DMS114 treated with DMSO at 0.1 percent for 48 hours (cell line): ENCODE measurements at regions not wholly inside any gene's neighbourhood (a gene's known extent, or its start where the extent isn't known, plus 50 kb on each side); places are given as distances from the start of the nearest gene placed in this dataset.

Experiments
- DNase-seq: peaks from one replicate; lab custom pipeline; 2025; ENCODE audit not compliant: unreplicated experiment; lab: John Stamatoyannopoulos, UW

DNA sequence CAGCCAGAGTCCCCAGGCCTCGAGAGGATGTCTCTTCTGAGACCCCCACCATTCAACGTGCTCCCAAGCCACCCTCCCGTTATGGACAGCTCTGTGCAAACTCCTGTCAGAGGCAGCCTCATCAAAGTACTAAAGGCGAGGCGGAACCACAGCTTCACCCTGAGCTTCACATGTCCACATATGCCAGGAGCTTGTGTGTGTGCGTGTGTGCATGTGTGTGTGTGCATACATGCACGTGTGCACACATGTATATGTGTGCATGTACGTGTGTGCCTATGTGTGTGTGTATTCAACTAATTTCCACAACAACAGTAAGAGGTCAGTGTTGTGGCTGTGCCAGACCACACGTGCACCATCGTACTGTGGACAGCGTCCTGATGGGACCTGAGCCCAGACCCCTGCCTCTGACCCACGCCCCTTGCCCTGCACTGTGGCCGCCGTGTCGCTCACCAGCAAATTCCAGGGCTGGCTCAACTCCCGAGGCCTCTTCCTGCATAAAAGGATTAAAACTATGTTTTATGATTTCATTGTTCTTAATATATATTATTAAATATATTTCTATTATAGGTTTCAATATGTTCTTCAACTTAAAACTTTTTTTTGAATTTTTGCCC, 444.8 kb downstream of the EIPR1 start:
- no peak for DNase-seq

DNA sequence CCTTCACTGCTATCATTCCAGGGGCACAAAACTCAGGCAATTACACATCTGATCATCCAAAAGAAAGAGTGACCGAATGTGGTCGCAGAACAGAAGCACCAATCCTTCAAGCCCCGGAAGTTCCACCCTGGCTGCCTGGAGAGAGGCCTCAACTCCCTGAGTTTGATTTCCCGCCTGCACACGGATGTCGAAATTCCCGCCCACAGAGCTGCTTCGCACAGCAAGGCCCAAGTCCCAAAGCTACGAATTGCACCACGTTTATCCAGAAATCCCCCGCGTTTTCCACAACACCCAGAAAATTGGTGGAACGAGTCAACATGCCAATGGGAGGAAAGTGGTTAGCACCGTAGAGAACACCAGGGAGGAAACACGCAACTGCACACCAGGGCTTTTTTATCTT, 445.4 kb downstream of the EIPR1 start:
- no peak for DNase-seq

DNA sequence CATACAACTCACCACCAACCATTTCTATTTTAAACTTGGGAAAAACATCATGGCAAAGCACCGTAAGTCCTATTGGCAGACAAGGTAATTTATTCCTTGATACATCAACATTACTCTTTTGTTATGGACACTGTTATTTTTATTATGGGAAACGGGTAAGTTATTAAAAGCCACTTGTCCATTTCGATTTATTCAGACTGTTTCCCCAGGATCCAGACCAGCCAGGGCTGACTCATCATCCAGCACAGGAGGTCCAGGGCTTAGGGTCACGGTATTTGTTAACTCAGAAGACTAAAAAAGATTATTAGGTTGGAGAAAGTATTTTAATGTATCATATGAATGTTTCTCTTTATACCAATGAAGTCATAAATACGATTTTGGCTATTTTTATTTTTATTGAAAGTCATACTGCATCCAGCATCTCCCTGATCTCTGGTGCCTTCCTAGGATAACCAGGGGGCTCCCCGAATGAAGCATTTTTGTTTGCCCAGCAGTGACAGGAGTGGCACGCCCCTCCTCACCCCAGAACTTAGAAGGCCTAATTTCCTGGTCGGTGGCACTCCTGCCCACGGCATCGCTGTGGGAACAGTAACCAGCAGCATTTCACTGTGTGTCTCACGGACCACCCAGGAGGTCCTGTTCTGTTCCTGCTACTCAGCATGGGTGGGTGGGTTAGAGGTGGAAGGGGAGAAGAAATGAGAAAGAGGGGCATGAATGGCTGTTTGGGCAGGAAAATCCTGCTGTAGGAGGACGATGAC, 446.1 kb downstream of the EIPR1 start:
- no peak for DNase-seq

DNA sequence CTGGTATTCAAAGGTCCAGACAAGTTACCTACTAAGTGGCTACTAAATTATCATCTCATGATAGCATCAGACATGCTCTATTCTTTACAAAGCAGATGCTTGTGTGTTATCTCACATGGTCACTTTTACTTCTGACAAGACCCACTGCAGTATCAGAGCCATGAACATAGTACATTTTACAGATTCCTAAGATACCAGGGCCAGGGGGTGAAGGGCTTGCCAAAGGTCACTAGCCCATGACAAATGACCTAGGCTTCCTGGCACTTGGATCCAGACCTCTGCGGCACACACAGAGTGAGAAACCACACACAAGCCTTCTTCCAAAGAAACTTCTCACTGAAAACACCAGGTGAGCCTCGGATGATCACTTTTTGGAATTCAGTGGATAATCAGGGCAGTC, 446.8 kb downstream of the EIPR1 start:
- no peak for DNase-seq

DNA sequence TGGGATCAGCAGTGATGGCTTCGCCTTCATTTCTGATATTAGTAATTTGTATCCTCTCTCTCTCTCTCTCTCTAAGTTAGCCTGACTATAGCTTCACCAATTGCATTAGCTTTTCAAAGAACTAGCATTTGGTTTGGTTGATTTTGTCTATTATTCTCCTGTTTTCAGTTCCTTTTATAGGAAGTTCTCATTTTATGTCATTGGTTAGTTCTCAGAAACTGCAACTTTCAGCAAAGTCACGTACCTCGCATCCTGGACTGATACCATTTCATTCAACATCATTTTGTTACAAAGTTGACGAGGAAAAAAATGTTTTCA, 450.8 kb downstream of the EIPR1 start:
- no peak for DNase-seq

DNA sequence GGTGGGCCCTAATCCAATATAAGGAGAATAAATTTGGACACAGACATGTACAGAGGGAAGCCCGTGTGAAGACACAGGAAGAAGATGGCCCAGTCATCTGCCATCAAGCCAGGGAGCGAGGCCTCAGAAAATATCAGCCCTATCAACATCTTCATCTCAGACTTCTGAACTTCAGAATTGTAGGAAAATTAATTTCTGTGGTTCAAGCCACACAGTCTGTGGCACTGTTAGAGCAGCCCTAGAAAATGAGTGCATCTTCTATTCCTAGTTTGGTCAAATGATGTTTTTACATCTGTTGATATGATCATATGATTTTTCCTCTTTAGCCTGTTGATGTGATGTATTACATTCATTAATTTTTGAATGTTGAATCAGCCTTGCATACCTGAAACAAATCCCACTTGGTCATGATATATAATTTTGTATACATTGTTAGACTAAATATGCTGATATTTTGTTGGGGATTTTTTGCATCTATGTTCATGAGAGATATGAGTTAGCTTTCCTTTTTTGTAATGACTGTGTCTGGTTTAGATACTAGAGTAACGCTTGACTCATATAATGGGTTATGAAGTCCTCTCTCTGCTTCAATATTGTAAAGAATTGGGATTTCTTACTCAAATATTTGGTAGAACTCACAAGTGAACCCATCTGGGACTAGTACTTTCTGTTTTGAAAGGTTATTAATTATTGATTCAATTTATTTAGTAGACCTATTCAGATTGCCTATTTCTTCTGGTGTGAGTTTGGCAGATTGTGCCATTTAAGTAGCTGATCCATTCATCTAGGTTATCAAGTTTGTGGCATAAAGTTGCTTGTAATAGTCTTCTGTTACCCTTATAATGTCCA, 451.4 kb downstream of the EIPR1 start:
- DNase-seq = no peak

DNA sequence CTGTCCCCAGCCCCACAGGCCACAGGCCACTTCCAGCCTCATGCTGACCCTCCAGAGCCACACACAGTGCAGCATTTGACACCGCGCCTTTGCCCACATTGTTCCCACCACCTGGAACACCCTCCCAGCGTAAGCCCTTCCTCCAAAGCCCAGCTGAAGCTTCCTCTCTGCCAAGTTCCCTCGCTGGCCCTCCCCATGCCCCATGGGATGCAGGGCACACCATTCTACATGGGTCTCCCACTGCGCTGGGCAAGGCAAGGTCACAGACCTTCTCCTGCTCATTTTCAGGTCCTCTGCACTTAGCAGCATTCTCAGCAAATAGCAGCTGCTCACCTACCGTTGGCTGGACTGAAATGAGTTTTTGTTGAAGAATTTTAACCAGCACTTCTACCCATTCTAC, 455.5 kb downstream of the EIPR1 start:
- no peak for DNase-seq

DNA sequence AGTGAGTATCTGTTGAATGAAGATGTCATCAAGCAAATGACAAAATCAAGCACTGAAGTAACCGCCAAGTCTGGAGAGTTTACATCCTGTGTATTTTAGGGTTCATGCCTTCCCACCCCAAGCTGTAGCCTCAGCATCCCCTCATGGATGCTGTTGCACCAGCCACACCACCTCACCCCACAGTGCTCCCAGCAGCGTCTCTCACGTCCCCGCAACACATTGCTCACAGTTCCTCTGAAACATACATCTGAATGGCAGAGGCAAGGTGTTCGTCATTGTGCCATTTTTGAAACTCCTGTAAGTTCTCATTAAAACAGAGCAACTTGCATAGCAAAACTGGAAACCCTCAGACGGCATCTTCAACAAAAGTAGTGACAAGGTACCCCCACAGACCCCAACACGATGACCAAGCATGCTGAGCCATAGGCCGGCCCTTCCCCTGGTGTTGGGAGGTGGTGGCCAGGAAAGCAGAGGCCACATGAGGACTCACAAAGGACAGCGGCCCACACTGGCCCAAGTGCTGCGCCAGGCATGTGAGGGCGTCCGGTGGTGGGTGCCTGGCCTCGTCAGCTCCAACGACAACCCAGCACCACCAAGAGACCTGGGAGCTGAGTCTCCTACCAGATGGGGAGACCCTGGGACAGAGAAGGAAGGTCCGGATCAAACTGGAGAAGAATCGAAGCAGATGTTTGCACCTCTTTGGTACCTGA, 456.5 kb downstream of the EIPR1 start:
- DNase-seq = no peak

DNA sequence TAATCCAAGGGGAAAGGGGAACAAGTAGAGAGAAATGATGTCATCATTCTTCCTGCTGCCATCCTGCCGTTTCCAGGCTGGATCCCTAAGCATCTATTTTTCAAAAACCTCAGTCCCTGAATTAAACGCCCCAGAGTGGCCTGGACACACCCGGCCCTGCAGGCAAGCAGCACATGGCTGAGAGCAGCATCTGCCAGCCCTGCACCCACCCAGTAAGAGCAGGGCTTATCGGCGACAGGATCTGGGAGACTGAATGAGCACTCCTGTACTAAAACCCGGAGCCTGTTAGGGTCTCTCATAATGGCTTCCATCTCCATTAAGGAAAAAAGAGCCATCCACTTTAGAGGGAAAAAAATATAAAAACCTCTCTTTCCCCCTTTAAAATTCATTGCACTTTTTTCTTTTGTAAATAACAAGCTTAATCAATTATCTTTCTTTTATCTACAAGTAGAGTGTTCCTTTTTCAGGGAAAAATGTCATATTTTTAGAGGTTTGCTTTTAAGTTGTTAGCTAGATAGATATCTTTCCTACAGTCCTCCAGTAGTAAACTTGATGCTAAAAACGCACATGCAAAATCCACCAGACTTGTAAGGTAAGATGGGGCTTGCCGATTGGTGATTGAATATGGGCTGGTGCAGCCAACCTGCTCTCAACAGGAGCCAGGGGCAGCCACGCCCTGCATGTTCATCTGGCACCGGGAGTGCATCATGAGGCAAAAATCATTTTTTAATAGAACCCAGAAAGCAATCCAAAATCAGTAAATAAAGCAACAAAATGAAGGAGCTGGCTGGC, 457.8 kb downstream of the EIPR1 start:
- no peak for DNase-seq

DNA sequence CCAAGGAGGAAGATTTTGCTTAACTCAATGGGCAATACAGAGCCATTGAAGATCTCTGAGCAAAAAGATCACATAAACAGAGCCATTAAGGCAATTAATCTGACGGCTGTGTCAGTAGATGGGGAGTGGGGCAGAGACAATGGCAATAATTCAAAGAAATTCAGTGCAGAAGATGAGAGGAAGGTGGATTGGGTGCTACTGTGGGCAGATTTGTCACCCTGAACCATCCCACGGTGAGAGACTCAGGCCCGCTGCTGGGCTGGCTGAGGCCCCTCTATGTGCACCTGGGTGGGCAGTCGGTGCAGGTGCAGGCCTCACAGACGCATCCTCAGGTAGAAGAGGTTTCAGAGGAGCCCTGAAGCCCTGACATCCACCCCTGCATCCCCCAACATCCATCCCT, 458.6 kb downstream of the EIPR1 start:
- DNase-seq = no peak

DNA sequence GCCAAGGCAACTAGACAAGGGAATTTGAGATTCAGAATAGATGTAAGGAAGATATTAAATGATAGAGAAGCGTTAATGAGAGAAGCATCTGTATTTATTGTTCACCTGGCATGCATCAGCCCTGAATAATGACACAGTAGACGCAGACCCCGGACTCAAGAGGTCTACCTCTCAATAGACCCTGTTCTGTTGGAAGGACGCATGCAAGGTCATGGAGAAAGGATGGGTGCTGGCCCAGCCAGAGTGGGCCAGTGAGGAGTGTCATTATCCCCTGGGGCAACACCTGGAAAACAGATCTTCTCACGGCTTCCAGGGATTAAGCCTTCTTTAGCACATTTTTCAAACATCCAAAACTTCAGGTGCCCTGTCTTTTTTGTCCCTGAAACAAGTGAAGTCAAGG, 461.0 kb downstream of the EIPR1 start:
- DNase-seq = no peak

DNA sequence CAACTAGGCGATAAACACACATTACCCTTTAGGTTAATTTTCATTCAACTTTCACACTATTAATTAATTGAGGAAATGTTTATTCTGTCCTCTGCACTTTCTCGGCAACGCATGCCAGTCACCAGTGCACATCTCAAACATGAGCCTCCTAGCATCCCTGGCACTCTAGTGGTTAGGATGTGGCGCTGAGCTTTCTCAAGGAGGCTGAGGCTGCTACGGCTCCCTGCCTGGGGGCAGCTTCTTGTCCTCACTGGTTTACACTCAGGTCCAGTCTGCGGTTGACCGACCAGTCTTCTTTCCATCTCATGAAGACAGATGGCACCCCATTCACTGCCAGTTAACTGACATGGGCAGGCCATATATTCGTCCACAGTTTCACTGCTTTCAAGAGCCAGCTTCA, 463.4 kb downstream of the EIPR1 start:
- no peak for DNase-seq

DNA sequence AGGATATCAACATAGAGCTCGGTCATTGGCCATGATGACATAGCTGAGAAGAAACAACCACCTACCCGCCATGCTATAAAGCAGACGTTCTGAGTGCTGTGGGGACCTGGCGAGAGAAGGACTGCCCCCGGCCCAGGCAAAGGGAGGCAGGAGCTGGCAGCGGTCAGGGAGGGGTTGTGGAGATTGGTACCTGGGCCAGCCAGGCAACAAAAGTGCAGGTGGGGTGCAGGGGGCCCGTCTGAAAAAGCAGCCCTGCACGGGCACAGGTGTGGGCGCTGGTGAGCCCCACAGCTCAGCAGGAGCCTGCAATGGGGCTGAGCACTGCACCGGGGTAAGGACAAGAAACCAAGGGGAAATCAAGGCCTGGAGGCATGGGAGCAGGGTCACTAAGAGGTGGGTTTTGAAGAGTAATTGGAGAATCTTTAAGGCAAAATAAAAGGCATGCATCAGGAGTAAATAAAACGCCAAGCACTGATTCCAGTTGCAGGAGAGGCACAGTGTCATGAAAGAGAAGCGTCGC, 464.0 kb downstream of the EIPR1 start:
- no peak for DNase-seq

DNA sequence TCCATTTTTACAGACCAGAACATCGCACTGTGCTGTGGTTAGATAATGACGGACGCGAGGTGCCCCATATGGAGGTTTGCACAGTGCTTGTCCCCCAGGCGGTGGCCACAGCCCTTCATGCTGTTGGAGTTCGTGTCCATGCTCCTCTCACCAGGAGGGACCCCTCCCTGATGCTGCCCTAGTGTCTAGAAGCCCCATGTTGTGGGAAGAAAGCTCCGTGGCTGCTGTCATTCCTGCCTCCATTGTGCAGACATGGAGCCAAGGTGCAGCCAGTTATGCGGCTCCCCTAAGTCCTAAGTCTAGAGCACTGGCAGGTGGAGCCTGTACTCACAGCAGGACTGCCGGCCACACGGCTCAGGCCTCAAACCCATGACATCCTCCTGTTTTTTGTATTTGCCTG, 464.9 kb downstream of the EIPR1 start:
- no peak for DNase-seq

DNA sequence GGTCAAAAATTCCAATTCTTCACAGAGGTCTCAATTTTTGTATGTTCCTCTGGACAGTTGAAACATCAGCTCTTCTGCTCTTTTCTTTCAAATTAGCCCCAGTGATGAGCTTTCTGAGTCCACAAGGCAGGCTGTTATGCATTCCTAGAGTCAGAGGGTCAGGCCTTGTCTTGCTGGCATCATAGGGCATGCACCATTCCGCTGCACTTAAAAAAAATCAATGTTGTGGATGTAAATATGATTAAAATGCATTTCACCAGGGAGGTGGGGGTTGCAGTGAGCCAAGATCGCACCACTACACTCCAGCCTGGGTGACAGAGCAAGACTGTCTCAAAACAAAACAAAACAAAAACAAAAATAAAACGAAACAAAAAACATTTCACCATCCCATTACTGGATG, 465.3 kb downstream of the EIPR1 start:
- DNase-seq = no peak

DNA sequence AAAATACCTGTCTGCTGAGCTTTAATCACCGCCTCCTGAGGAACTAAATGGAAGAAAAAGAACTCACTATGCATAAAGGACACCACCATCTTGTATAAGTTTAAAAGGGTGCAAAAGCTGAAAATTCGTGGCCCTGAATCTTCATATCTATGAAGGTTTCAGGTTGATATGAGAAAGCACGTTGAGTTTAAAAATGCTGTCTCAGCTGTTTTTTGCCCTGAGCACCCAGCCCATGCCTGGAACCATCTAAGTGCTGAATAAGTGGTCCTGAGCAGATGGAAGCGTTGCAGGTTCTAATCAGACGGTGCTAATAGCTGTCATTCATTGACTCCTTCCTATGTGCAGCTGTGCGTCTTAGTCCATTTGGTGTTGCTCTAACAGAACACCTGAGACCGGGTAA, 467.4 kb downstream of the EIPR1 start:
- no peak for DNase-seq

DNA sequence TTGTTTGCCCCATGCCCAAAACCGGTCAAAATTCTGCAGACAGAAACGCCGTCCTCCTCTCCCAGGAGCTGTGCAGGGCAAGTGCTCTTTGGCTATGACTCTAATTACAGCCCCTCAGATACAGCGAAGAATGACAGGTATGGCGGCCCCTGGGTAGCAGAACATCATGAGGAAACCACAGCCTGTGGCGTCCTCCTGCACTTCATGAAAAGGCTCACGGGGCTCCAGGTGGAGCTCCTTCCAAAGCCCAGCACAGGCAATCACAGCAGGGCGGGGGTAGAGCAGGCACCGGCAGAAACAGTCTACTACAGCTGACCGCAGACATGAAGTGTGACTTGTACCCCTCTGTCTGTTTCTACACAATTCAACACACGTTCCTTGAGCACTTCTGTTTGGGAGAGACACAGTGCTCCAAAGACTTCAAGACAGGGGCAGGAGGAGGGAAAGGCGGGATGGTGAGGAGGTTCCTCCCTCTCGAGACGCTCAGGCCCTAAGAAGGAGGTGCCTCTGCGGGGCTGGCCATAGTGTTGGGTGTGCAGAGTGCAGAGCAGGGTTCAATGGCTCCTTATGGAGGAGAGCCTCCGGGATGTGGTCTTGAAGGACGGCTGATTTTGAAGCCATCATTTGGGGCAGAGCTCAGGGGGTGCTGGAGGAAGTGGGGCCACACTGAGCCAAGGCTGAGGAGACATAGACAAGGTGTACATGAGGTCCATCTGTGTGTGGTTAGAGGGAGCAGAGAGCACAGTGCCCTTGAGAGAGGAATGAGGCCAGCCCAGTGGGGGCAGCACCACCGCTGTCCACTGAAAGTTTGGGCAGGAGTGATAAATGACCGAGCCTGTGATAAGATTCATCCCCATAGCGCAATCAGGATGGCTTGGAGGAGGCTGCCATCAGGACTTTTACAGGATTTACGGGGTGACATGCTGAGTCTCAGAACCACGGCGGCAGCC, 468.3 kb downstream of the EIPR1 start:
- DNase-seq = no peak

DNA sequence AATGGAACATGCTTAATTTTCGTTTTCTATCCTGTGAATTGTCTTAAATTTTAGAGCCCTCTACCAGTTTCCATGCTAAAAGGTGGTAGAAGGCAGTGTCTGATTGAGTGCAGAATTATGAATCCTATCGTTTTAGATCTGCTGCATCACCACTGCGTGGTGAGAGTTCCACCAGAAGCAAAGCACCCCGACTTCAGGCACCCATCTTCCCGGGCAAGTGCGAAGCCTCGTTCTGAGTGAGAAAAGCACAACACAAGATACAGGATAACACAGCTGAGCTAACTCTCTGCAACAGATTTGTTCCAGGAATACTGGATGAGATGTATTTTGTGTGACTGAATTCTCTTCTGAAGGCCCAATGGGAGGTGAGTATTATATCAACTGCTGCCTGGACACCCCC, 471.5 kb downstream of the EIPR1 start:
- no peak for DNase-seq

DNA sequence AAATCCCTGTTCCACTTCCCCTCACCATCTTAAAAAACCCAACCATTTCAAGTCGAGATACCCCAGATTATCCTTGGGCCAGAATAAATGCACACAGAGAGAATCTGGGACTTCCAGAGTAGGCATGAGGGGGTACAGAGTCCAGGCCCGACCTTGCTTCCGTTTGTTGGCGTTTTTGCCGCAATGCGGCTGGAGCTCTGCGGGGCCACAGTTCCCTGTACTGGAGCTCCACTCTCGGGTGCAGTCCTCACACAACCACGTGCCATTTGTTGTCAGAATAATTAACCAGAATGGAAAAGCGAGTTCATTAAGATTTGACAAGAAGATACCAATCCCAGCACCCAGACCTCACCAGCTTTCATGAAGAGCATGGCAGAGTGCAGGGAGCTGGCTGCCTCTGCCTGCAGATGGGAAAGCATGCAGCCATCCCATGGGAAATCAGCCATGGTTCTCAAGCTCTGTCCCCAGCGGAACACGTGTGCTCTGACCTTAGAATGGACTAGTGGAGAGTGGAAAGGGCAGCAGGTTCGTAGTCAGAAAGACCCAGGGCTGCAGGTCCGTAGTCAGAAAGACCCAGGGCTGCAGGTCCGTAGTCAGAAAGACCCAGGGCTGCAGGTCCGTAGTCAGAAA, 472.8 kb downstream of the EIPR1 start:
- DNase-seq = no peak
